Adipocyte (in vitro differentiated cells): ENCODE measurements at regions not wholly inside any gene's neighbourhood (a gene's known extent, or its start where the extent isn't known, plus 50 kb on each side); places are given as distances from the start of the nearest gene placed in this dataset.

Source experiments
- DNase-seq: peaks from one replicate; pipeline ENCODE4 v3.0.0-alpha.2; 2015; ENCODE audit warnings: low read depth
- H3K27me3 ChIP-seq: replicated peaks from 2 replicates; pipeline ENCODE4 v1.7.0; 2013; ENCODE audit warnings: mild to moderate bottlenecking, low read length, moderate library complexity; ENCODE audit not compliant: control insufficient read depth, insufficient read depth
- H3K36me3 ChIP-seq: 2 replicates; pipeline ENCODE4 v1.7.0; 2013; ENCODE audit warnings: low read length, mild to moderate bottlenecking, moderate library complexity; ENCODE audit not compliant: control insufficient read depth, insufficient read depth, severe bottlenecking
- H3K4me1 ChIP-seq: 2 replicates; pipeline ENCODE4 v1.7.0; 2013; ENCODE audit warnings: mild to moderate bottlenecking, low read length, moderate library complexity; ENCODE audit not compliant: control insufficient read depth, insufficient read depth
- H3K4me3 ChIP-seq: 2 replicates; pipeline ENCODE4 v1.7.0; 2013; ENCODE audit warnings: mild to moderate bottlenecking, low read length, moderate library complexity
- H3K9ac ChIP-seq: 2 replicates; pipeline ENCODE4 v1.7.0; 2013; ENCODE audit warnings: mild to moderate bottlenecking, low read length, moderate library complexity
- H3K9me3 ChIP-seq: 2 replicates; pipeline ENCODE4 v1.7.0; 2013; ENCODE audit warnings: mild to moderate bottlenecking, low read length, moderate library complexity; ENCODE audit not compliant: control insufficient read depth

DNA sequence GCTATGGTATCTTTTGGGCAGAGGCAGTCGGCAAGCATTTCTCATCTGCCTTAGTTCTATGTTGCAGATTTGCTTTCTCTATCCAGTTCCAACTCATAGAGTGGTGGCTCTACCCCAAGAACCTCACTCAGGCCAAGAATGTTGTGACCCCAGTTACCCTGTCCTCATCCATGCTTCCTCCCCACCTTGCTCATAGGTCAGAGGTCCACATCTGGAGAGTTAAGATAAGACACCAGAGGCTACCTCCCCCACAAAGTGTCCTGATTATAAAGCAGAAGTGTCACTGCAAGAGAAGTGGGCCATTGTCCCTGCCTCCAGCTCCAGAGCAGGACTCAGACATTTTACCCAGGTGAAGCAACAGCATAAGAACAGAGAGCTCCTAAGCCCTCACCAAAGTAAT, 276.8 kb upstream of the CHST9 start:
- no peak overlapping the region for H3K9ac ChIP-seq
- no peaks in the 10 kb centered on the region for H3K36me3 ChIP-seq
- DNase-seq: no peak
- no peaks in the 10 kb centered on the region for H3K9me3 ChIP-seq
- no peak overlapping the region for H3K4me3 ChIP-seq
- no peaks in the 10 kb centered on the region for H3K27me3 ChIP-seq
- no peaks in the 10 kb centered on the region for H3K4me1 ChIP-seq

DNA sequence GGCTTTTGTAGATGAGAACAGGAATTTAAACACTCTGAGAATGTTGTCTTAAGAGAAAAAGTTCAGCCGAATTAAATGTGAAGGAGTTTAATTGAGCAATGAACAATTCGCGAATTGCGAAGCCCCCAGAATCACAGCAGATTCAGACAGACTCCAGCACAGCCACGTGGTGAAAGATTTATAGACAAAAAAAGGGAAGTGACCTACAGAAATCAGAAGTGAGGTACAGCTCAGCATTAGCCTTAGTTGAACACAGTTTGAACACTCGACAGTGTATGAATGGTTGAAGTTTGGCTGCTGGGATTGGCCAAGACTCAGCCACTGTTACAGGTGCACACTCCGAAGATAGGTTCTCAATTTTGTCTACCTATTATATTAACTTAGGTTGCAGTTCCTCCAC, 264.0 kb upstream of the CHST9 start:
- Histone ChIP-seq H3K4me3 (no peak overlapping the region), H3K9ac (no peak overlapping the region), H3K4me1 (no peaks in the 10 kb centered on the region), H3K9me3 (peaks cover 2% of the 10 kb centered on the region), H3K36me3 (no peaks in the 10 kb centered on the region), H3K27me3 (no peaks in the 10 kb centered on the region)
- DNase-seq: no peak

DNA sequence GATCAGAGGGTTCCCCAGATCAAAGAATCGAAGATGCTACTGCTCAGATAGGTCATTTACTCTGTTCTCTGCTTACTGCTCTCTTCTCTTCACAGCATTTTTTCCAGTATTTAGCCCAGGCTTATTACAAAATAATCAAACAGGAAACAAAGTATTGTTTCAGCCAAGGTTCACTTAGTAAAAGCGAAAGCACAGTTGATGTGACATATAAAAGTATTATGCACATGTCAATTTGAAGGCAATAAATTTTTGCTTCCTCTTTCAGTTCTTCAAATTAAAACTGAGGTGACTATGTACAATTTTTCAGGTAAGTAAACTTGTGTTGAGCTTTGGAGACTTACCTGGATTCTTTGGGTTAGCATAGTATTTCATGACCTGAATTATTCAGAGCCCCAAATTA, 262.8 kb upstream of the CHST9 start:
- DNase-seq: no peak
- no peak overlapping the region for H3K4me3 ChIP-seq
- no peak overlapping the region for H3K9ac ChIP-seq
- peaks cover 7% of the 10 kb centered on the region for H3K9me3 ChIP-seq
- no peaks in the 10 kb centered on the region for H3K27me3 ChIP-seq
- no peaks in the 10 kb centered on the region for H3K36me3 ChIP-seq
- no peaks in the 10 kb centered on the region for H3K4me1 ChIP-seq

DNA sequence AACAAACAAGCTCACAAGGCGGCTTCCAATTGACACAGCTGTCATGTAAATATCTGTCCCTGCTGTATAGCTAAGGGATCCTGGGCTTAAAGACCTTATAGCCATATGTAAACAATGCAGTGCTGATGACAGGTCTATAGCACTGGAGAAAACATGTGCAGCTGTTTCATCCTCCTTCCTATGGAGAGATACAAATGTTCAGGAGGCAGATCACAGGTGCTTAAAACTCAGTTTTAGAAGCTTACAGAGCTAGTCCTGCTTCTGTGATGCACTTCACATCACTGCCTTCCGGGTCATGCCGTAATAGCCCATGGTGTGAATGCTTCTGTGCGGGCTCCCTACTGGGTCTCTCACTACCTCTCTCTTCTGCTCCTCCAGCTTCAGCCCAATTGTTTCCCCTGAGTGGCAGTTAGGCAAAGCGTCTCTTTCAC, 262.4 kb upstream of the CHST9 start:
- Histone ChIP-seq H3K36me3 (no peaks in the 10 kb centered on the region), H3K9me3 (peaks cover 12% of the 10 kb centered on the region), H3K27me3 (no peaks in the 10 kb centered on the region), H3K9ac (no peak overlapping the region), H3K4me1 (no peaks in the 10 kb centered on the region), H3K4me3 (no peak overlapping the region)
- no peak for DNase-seq

DNA sequence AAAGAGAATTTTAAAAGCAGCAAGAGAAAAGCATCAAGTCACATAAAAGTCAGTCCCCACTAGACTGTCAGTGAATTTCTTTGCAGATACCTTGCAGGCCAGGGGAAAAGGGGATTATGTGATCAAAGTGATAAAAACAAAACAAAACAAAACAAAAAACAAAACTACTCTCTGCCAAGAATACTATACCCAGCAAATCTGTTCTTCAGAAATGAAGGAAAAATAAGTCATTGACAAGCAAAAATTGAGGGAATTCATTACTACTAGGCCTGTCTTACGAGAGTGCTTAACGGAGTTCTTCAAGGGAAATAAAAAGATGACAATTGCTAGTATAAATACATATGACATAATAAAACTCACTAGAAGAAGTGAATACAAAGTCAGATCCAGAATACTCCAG, 245.5 kb upstream of the CHST9 start:
- Histone ChIP-seq H3K9me3 (no peaks in the 10 kb centered on the region), H3K4me1 (peaks cover 4% of the 10 kb centered on the region), H3K4me3 (no peak overlapping the region), H3K9ac (no peak overlapping the region), H3K27me3 (no peaks in the 10 kb centered on the region), H3K36me3 (no peaks in the 10 kb centered on the region)
- DNase-seq: no peak

DNA sequence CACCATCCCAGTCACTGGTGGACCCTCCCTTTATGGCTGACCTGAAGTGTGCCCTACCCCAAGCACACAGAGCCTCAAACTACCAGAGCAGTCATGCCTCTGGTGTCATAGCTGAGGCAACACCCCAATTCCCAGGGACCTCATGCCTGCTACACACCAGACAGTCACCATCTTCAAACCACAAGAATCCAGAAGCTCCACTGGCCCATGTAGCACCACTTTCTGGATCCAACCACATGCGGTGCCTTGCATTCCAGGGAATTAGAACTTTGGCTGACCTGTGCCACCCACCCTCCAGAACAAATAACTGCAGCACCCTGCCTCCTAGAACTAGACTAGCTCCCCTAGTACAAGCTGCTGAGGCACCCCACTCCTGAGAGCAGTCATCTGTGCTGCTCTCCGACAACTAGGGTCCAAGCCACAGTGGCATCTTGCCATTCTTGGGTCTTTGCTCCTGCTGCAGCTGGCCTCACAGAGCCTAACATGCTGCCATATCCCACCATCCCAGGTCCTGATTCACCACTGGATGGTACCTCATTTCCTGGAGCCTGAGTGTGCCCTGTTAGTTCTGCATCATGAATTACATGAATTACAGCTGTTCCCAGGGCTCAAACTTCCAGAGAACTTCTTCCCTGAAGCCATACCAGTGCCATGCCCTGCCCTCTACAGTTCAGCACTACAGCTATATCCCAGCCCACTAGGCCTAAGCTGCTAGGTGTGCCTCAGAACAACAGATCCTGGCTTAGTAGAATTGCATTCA, 243.8 kb upstream of the CHST9 start:
- no peaks in the 10 kb centered on the region for H3K27me3 ChIP-seq
- no peak for DNase-seq

DNA sequence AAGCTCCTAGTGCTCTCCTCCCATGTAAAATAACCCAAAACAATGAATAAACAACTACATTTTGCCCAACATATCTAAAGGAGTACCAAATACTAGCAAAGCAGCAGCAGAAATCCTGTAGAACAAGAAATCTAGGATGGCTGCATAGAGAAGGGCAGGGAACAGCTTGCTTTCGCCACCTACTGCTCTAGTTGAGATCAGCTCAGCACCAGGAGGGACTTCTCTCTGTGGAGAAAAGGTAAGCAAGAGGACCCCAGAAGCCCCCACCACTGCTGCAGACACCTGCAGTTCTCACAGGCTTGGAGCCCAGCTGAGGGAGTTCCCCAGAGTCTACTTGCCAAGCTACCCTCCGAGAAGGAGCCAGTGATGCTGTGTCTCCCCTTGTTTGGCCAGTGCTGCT, 243.0 kb upstream of the CHST9 start:
- Histone ChIP-seq H3K4me3 (no peak overlapping the region), H3K27me3 (no peaks in the 10 kb centered on the region), H3K36me3 (no peaks in the 10 kb centered on the region), H3K9me3 (no peaks in the 10 kb centered on the region), H3K4me1 (no peaks in the 10 kb centered on the region), H3K9ac (no peak overlapping the region)
- DNase-seq: no peak

More for the DNA sequence above, 243.8 kb upstream of the CHST9 start:
- Histone ChIP-seq H3K4me3 (no peak overlapping the region), H3K9me3 (no peaks in the 10 kb centered on the region), H3K36me3 (no peaks in the 10 kb centered on the region), H3K9ac (no peak overlapping the region), H3K4me1 (no peaks in the 10 kb centered on the region)

DNA sequence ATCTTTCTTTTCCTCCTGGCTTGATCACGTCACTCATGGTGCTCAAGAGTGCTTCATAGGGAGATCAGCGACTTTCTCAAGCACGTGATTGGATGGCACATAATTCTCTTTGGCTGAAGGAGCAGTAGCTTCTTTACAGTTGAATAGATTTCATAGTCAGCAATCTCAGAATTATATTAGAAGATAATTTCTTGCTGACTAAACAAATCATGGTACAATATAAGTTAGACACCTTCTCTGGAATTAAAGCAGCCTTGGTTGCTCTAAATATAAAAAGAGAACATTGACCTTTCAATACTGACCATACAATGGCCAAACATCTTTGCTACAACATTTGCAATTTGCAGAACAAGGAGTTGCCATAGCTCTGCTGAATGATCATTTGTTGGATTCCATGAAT, 238.5 kb upstream of the CHST9 start:
- Histone ChIP-seq H3K36me3 (no peaks in the 10 kb centered on the region), H3K9me3 (no peaks in the 10 kb centered on the region), H3K9ac (no peak overlapping the region), H3K4me3 (no peak overlapping the region), H3K4me1 (peaks cover 6% of the 10 kb centered on the region), H3K27me3 (no peaks in the 10 kb centered on the region)
- no peak for DNase-seq

DNA sequence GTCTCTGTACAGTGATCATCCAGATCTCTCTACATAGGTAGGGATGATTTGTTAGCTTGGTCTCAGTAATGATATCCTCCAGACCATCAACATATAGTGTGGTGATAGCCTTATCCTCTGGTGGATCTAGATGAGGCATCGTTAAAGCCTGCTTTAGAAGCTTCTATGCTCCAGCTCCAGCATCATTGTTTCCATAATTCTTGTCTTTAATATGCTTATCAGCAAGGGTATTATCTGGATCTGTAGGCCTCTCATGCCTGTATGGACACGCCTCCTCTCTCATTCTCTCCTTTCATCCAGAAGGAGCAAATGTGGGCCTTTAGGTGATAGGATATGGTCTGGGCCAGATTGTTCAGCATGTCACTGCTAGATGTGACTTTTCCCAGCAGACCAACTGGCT, 234.5 kb upstream of the CHST9 start:
- H3K4me3 ChIP-seq: no peak overlapping the region
- no peak for DNase-seq

DNA sequence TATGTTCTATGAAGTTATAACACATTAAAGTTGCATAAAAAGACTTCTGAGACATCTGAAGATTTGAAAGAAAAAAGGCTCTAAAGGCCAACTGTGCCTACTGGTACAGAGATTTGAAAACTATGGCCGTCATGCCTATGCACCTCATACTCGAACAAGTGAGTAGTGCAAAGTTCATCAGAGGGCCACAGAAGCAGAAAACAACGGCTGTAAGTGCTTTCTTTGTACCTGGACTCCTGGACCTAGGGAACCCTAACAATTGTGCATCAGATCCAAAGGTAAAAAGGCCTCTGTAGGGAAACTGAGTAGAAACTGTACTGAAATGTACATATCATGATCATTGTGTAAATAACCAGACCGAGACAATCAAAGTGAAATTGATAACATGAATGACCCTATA, 230.4 kb upstream of the CHST9 start:
- no peaks in the 10 kb centered on the region for H3K9me3 ChIP-seq
- no peaks in the 10 kb centered on the region for H3K27me3 ChIP-seq
- H3K4me1 ChIP-seq: peaks cover 32% of the 10 kb centered on the region
- H3K4me3 ChIP-seq: no peak overlapping the region
- no peak overlapping the region for H3K9ac ChIP-seq
- no peak for DNase-seq
- no peaks in the 10 kb centered on the region for H3K36me3 ChIP-seq

More for the DNA sequence above, 234.5 kb upstream of the CHST9 start:
- H3K27me3 ChIP-seq: no peaks in the 10 kb centered on the region
- no peaks in the 10 kb centered on the region for H3K36me3 ChIP-seq
- H3K9me3 ChIP-seq: no peaks in the 10 kb centered on the region
- peaks cover 9% of the 10 kb centered on the region for H3K4me1 ChIP-seq
- H3K9ac ChIP-seq: no peak overlapping the region

DNA sequence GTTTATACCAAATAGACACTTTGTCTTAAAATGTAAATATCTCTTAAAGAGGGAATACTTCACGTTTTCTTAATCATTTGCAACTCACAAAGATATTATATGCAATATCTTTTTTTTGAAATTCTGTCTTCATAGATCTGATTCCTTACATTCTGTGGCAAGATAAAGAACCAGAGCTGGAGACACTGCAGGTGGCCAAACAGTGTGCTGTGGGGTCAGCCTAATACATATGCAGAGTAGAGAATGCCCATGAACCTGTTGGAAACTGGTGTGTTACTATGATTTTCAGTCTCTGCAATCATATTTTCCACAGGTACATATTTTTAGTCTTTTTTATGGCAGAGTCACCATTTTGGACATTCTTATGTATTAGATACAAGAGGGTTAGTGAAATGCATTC, 229.6 kb upstream of the CHST9 start:
- Histone ChIP-seq H3K4me1 (peaks cover 27% of the 10 kb centered on the region), H3K4me3 (peak overlapping the region; percentile 43), H3K9me3 (no peaks in the 10 kb centered on the region), H3K9ac (no peak overlapping the region), H3K36me3 (no peaks in the 10 kb centered on the region), H3K27me3 (no peaks in the 10 kb centered on the region)
- DNase-seq: no peak
